Activated CD4-positive, alpha-beta T cell treated with anti-CD3 and anti-CD28 coated beads, Interleukin-10, Interleukin-2, amounts not matched to agents 100 ng/mL and 50 ng/mL, durations not matched to agents 16 hours and 8 hours (primary cell): ENCODE measurements at regions not wholly inside any gene's neighbourhood (a gene's known extent, or its start where the extent isn't known, plus 50 kb on each side); places are given as distances from the start of the nearest gene placed in this dataset.
"Not testable (repeated sequence)": the region's sequence is repeated elsewhere in the genome, so short reads cannot be mapped to it uniquely, and the experiment has no call there.

Experiments used
- DNase-seq: peaks from one replicate; pipeline ENCODE4 v3.0.0-alpha.2; 2020

GRCh38 chr3:115204475-115204874 lies 57.4 kb upstream of the ZBTB20 start:
- DNase-seq, result no peak

- DNase-seq, result no peak
These were observed 61.1 kb upstream of the ZBTB20 start for GRCh38 chr3:115208066-115208750.

- no peak for DNase-seq
These were observed 64.9 kb upstream of the ZBTB20 start for GRCh38 chr3:115211810-115212492.

- DNase-seq, result no peak
These were observed 65.5 kb upstream of the ZBTB20 start for GRCh38 chr3:115212615-115213014.

GRCh38 chr3:115213052-115213451 lies 66.0 kb upstream of the ZBTB20 start:
- DNase-seq, result not testable (repeated sequence)

GRCh38 chr3:115217292-115217677 lies 70.2 kb upstream of the ZBTB20 start:
- DNase-seq, result no peak

GRCh38 chr3:115217678-115218451 lies 70.8 kb upstream of the ZBTB20 start:
- DNase-seq, result peak; percentile 39

- DNase-seq, result no peak
These were observed 71.8 kb upstream of the ZBTB20 start for GRCh38 chr3:115218859-115219258.

GRCh38 chr3:115224687-115225086 lies 77.6 kb upstream of the ZBTB20 start:
- DNase-seq, result no peak

GRCh38 chr3:115226844-115227445 lies 79.9 kb upstream of the ZBTB20 start:
- no peak for DNase-seq

GRCh38 chr3:115227461-115227860 lies 80.4 kb upstream of the ZBTB20 start:
- DNase-seq, result no peak

GRCh38 chr3:115228266-115228665 lies 81.2 kb upstream of the ZBTB20 start:
- no peak for DNase-seq

- no peak for DNase-seq
These were observed 85.1 kb upstream of the ZBTB20 start for GRCh38 chr3:115232167-115232566.

- DNase-seq, result no peak
These were observed 85.9 kb upstream of the ZBTB20 start for GRCh38 chr3:115233021-115233420.

GRCh38 chr3:115236496-115236895 lies 89.4 kb upstream of the ZBTB20 start:
- DNase-seq, result no peak

- no peak for DNase-seq
These were observed 92.6 kb upstream of the ZBTB20 start for GRCh38 chr3:115239717-115240116.

- no peak for DNase-seq
These were observed 97.3 kb upstream of the ZBTB20 start for GRCh38 chr3:115244350-115244749.

- no peak for DNase-seq
These were observed 98.3 kb upstream of the ZBTB20 start for GRCh38 chr3:115245438-115245837.

GRCh38 chr3:115245899-115246298 lies 98.8 kb upstream of the ZBTB20 start:
- DNase-seq, result no peak

- no peak for DNase-seq
These were observed 99.5 kb upstream of the ZBTB20 start for GRCh38 chr3:115246461-115247020.

GRCh38 chr3:115248274-115248673 lies 101.2 kb upstream of the ZBTB20 start:
- no peak for DNase-seq

- no peak for DNase-seq
These were observed 104.4 kb upstream of the ZBTB20 start for GRCh38 chr3:115251509-115251908.

- DNase-seq, result no peak
These were observed 105.6 kb upstream of the ZBTB20 start for GRCh38 chr3:115252679-115253078.
